ENCODE measurements at regions not wholly inside any gene's neighbourhood (a gene's known extent, or its start where the extent isn't known, plus 50 kb on each side); places are given as distances from the start of the nearest gene placed in this dataset.
"Not testable (repeated sequence)": the region's sequence is repeated elsewhere in the genome, so short reads cannot be mapped to it uniquely, and the experiment has no call there.

DNA sequence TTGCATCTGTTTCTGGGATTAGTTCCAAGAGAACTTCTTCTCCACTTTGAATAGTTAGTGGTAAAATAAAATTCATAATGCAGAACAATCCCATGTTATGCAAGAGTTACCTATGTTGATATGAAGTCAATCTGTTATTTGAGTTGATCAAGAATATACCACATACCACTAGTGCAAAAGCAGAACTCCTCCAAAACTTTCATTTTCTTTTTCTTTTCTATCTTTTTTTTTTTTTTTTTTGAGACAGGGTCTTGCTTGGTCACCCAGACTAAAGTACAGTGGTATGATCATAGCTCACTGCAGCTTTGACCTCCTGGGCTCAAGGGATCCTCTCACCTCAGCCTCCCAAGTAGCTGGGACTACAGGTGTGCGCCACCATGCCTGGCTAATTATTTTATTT is 78.8 kb upstream of the UMPS start:
- not testable (repeated sequence) for DNase-seq

DNA sequence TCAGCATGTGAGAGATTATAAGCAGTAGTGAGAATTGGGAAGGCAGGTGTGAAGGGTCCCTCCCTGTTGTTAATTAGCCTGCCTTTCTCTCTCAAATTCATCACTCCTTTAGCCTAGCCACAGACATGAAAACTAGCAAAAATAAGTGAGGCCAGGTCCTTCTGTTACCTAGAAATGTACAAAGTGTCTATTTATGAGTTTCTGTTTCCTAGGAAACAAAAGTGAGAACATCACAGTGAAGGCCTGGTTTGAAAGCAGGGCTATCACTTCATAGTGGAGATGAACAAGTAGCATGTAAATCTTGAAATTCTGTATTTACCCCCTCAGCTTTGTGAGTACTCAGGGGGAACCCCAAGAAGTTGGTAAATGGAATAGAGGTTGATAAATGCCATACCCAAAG is 78.2 kb upstream of the UMPS start:
- DNase-seq = no peak

DNA sequence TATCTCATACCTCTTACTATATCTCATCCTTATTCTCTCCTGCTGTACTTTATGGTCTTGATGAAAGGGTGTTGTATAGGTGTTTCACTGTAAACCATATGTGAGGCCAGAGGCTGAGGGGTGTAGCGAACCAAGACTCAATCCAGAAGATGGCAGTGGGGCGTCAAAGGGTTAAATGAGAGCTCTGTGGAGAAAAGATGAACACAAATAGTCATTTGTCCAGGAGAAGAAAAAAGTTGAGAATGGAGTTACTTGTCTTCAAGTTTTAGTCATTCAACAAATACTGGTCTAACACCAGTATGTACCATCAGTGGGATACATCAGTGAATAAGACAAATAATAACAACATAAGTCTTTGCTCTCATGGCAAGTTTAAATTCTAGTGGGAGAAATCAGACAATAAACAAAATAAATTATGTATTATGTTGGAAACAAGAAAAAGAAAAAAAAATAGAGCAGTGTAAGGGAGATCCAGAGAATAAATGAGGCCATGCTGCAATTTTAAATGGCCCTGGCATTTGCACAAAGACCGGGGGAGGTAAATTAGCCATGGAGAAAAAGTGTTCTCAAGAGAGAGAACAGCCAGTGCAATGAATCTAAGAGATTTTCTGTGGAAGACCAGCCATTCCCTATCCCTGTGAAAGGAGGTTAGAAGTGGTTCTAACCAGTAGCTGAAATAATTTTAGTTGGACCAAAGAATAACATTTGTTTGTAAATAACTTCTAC is 77.0 kb upstream of the UMPS start:
- DNase-seq = no peak

DNA sequence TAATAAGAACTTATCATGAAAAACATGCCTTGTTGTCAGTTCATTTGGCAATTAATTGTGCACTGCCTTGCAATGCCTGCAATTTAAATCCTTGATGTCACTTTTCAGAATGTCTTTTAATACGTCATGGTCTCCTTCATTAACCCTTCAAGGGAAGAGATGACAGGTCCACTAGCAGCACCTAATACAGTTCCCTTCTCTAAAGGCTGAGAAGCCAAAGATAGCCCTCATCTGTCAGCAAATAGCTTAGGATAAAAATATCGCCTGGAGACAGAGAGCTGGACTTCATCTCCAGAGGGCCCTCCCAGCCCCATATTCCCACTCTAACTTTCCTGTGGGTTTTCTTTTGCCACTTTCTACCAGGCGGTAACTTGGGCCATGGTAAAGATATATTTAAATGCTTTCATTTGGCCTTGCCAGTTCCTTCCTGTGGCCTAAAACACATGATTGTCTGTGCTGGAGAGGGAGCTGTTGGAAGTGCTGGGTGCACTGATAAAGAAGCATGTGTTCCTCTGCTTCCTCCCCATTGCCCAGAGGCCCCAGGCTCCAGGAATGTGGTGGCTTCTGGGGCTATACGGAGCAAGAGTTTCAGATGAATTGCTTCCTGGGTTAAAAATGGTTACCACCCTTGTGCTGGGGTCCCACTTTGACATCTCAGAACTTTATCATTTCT is 76.3 kb upstream of the UMPS start:
- no peak for DNase-seq

DNA sequence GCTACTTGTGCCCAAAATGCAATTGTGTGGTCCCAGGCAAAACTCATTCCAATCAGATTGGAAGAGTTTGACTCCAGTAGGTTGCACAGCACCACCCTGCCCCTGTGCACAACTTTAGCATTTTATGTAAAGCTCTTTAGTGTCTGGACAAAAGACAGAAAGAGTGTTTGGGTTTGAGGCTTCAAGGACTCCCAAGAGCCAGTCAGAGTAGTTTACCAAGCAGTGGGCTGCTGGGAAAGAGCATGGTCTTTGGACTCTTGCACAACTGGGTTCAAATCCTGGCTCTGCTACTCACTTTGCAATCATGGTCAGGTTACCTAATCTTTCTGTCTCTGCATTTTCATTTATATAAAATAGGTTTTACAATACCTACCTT is 75.8 kb upstream of the UMPS start:
- DNase-seq = no peak

DNA sequence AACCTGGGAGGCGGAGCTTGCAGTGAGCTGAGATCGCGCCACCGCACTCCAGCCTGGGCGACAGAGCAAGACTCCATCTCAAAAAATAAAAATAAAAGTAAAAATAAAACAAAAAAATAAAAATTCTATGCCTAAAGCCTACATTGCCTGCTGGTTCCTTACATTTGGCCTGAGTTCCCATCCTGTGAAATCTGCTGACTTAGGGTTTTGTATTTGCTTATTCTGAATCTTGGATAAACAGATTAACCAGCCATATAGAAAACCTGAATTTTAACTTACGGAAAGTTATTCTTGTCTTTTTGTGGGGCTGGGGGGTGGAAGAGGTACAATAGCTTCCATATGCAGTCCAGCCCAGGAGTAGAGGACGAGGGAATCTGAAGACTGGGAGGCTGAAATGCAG is 73.7 kb upstream of the UMPS start:
- no peak for DNase-seq

DNA sequence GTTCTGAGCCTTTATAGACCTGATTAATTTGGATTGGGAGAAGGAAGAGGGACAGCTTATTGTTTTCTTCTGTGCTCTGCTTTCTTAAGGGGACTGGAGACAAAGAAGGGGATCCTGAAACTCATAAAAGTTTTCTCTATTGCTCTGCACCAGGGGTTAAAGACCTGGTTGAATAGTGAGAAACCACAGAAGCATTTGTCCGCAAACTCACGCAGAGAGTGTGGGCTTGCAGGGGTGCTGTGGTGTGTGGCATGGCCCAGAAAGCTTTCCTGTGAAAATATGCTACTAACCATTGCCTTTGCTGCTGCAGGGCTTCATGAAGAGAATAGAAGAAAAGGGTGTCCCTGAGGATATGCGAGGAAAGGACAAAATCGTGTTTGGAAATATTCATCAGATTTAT is 73.1 kb upstream of the UMPS start:
- DNase-seq = no peak

DNA sequence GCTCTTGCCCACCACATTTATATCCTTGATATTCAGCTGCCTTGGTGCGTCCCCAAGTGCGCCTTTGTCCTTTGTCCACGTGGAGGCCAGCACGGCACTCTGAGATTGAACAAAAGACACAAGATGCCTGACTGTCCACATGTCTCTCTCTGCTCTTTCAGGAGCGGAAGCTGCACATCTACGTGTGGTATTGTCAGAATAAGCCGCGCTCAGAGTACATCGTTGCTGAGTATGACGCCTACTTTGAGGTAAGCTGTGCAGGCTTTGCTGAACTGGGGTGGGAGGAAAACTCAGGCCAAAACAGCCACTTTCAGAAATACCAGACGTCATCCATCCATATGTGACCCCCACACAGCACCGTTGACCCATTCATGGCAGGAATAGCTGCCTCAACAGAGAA is 72.0 kb upstream of the UMPS start:
- no peak for DNase-seq

DNA sequence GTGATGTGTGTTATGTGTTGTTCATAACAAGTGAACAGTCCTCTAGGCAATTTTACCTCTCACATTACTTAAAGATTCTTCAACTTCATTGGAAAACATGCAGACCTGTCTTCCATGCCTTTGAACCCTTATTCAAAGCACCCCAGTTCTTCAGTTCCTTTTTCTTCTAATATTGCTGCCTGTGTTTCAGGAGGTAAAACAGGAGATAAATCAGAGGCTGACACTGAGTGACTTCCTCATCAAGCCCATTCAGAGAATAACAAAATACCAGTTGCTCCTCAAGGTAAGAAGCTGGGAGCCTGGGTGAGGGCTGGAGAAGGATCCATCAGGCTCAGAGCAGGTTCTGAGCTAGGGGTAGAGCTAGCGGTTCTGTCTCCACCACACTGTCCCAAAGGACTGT is 71.1 kb upstream of the UMPS start:
- no peak for DNase-seq

DNA sequence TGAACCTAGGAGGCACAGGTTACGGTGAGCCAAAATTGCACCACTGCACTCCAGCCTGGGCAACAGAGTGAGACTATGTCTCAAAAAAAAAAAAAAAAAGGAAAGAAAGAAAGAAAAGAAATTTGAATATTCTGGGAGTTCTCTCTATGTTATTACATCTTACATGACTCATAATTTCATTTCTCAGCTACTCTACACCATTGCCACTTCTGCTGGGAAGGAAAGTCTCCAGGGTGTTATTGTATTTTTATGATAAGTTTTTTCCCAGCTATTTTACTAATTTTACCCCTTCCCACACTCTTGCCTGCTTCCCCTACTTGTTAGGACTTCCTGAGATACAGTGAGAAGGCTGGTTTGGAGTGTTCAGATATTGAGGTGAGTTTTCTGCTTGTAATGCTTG is 69.7 kb upstream of the UMPS start:
- no peak for DNase-seq

DNA sequence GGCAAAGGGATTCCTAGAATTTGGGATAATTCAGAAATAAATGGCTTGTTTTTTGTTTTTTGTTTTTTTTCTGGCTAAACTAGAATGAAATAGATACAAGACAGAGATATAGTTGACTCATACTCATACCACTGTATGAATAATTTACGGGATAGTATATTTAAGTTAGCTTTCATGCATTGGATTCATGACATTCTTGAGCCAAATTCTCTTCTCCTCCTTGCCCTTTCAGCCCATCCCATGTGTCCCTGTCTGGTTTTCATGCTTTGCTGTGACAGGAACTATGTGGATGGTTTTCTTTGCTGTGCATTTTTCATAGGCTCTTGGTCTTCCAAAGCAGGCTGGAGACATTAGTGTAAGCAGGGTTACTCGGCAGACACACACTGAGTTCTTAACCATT is 66.6 kb upstream of the UMPS start:
- no peak for DNase-seq

DNA sequence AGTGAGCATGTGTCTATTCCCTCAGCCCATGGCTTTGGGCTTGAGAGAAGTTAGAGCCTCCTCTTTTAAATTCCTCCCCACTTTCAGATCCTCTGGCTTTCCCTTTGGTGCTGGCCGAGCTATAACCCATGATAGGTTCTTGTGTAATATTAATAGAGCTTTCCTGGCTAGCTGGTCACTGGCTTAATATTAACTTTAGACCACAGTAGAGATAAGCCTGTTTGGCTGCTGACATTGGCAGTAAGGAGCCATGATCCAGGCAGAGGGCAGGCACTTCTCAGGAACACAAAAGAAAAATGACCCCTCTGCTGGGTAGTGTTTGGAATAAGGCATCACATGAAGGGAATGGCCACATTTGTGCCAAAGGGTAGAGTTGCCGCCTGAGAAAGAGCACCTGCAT is 65.4 kb upstream of the UMPS start:
- DNase-seq = no peak

DNA sequence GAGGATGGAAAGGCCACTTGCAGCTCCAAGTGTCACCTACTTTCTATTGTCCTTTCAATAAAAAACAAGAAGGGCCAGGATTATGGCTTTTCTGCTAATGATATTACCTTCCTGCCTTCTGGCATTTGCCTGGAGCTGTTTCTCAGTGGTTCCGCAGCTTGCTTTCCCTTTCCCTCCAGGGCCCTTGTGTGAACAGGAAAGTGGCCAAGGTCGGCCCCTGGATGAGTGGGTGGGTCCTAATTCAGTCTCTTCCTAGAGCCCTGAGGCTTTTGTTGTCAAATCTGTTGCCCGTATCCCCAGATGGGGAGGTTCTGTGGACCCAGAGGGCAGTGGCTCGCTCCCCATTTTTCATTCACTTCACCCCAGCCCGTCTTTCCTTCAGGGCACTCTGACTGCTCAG is 64.2 kb upstream of the UMPS start:
- DNase-seq = no peak

DNA sequence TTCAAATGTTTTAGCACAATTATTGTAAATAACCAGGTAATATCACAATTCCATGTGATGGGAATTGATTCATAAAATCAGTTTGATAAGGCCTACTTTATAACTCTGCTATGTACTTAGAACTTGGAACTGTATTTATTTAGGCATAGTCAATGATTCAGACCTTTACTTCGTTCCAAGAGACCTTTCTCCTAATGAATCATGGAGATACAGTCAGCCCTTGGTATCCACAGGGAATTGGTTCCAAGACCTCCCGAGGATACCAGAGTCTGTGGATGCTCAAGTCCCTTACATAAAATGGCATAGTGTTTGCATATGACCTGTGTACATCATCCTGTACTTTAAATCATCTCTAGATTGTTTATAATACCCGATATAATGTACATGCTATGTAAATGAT is 60.8 kb upstream of the UMPS start:
- DNase-seq = no peak

DNA sequence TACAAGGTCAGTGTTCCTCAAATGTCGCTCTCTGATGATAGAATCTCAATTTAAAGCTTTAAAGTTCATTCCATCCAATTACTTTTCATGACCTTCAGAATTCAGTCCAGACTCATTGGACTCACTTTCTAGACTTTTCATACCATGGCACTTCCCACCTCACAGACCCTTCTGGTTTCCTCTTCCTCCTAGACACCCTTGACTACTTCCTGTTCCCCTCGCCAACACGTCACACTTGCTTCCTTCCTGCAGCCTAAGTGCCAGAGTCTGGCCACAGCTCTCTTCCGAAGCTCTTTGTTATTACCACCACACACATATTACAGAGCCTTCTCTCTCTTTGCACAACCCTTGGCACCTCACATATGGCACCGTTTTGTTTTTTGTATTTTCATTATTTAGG is 59.1 kb upstream of the UMPS start:
- DNase-seq = no peak

DNA sequence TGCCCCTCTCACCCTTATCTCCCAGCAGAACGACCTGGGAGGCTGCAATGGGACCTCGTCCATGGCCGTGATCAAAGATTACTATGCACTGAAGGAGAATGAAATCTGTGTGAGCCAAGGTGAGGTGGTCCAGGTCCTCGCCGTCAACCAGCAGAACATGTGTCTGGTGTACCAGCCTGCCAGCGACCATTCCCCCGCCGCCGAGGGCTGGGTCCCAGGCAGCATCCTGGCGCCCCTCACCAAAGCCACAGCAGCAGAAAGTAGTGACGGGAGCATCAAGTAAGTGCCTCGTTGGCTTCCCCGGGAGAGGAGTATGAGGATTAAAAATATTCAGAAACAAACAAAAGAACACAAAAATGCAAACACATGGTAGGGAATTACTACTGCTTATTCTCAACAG is 55.9 kb upstream of the UMPS start:
- no peak for DNase-seq

DNA sequence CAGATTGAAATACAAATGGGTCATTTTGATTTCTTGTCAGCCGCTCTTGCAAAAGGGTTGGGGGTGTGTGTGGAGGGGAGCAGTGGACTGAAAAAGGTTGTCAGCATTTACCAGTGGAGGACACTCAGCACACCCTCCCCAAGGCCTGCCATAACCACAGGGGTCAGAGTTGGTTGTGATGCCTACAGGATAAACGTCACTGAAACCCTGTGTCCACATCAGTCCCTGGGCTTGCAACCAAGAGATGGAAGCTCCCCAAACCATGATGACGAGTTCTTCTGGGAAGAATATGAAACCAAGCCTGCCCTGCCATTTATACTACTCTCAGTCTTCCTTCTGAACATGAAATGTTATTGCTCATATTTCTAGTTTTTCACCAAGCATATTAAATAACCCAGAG is 54.0 kb upstream of the UMPS start:
- no peak for DNase-seq

DNA sequence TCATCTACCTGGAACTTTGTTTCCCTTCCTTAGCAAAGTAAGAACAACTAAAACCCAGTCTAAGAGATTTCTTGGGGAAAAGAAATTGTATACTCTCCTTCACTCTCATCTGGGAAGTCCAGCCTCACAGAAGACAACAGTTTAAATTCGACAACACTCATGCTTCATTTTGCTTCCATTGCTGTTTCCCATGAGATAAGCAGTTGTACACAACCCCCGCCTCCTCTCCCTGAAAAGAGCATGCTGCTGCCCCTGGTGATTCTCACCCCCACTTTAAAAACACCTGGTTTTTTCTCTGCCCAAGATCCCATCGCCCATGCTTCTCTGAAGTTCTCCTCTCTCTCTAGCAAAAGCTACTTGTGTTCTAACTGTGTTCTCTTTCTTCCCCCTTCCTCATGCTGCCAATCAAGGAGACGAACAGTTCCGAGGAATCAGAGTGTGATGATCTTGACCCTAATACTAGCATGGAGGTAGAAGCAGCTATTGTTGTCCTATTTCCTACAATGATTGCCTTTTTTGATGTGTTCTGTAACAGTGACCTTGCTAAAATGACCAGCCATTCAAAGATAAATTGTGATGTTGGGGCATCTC is 51.1 kb upstream of the UMPS start:
- no peak for DNase-seq

Data from activated CD4-positive, alpha-beta T cell treated with anti-CD3 and anti-CD28 coated beads, Interleukin-2, amount 50 U/mL, for 16 hours (primary cell).